Left renal pelvis (tissue), 4 donors: ENCODE measurements at regions not wholly inside any gene's neighbourhood (a gene's known extent, or its start where the extent isn't known, plus 50 kb on each side); places are given as distances from the start of the nearest gene placed in this dataset.
A peak's percentile ranks its signal among the peaks of the same experiment; 100 is the strongest.

Source experiments
- DNase-seq, 4 donors: peaks; one replicate each; pipeline ENCODE4 v3.0.0-alpha.2; 2013; ENCODE audit warnings: low read depth in 4 of 4, low spot score in 3 of 4

GRCh38 chr13:23980160-23980551 is 82.9 kb upstream of the C1QTNF9B start:
- DNase-seq, result peak; percentile 47 to 76 (median 70)

GRCh38 chr13:23983671-23984070 is 86.4 kb upstream of the C1QTNF9B start:
- no peak for DNase-seq

GRCh38 chr13:23984546-23984945 is 87.2 kb upstream of the C1QTNF9B start:
- no peak for DNase-seq

- DNase-seq, result no peak
Observed at GRCh38 chr13:23985060-23985459, 87.8 kb upstream of the C1QTNF9B start.

- no peak for DNase-seq
Observed at GRCh38 chr13:23985839-23986238, 88.5 kb upstream of the C1QTNF9B start.

GRCh38 chr13:23986619-23987018 is 89.3 kb upstream of the C1QTNF9B start:
- DNase-seq, result no peak

- no peak for DNase-seq
Observed at GRCh38 chr13:23987331-23987894, 90.1 kb upstream of the C1QTNF9B start.

- no peak for DNase-seq
Observed at GRCh38 chr13:23988546-23989122, 91.3 kb upstream of the C1QTNF9B start.

GRCh38 chr13:23990455-23990854 is 93.2 kb upstream of the C1QTNF9B start:
- DNase-seq, result no peak

GRCh38 chr13:23991119-23991518 is 93.8 kb upstream of the C1QTNF9B start:
- no peak for DNase-seq

GRCh38 chr13:23992781-23993679 is 95.7 kb upstream of the C1QTNF9B start:
- no peak for DNase-seq

- no peak for DNase-seq
Observed at GRCh38 chr13:23993680-23993985, 96.3 kb upstream of the C1QTNF9B start.

- no peak for DNase-seq
Observed at GRCh38 chr13:23995283-23996073, 98.2 kb upstream of the C1QTNF9B start.

- DNase-seq, result no peak
Observed at GRCh38 chr13:23996456-23996855, 99.2 kb upstream of the C1QTNF9B start.

GRCh38 chr13:23999424-23999823 is 102.1 kb upstream of the C1QTNF9B start:
- no peak for DNase-seq

GRCh38 chr13:24002206-24002815 is 105.0 kb upstream of the C1QTNF9B start:
- no peak for DNase-seq

- no peak for DNase-seq
Observed at GRCh38 chr13:24004142-24004899, 107.0 kb upstream of the C1QTNF9B start.

- no peak for DNase-seq
Observed at GRCh38 chr13:24004971-24005370, 107.7 kb upstream of the C1QTNF9B start.

- DNase-seq, result no peak
Observed at GRCh38 chr13:24005755-24006281, 108.5 kb upstream of the C1QTNF9B start.
